ENCODE measurements at regions not wholly inside any gene's neighbourhood (a gene's known extent, or its start where the extent isn't known, plus 50 kb on each side); places are given as distances from the start of the nearest gene placed in this dataset.

DNA sequence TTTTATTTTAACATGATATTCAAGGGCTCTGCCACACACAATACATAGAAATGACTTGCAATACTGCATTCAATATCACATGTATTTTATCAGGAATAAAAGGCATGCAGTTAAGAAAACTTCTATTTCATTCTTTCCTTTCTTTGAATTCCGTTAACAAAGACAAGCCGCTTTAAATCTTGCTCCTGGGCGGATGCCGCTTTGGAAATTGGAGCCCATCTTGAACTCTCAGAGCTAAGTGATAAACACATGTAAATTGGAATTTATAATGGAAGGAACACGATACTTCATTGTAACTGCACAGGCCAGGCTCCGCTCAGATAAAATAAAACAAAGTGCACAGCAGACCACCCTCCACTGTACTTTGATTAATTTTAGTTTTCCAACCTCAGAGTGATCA, 774.5 kb upstream of the COBL start:
- intact Hi-C loops (cut with DNase I), result no loop called here
- DNase-seq, result no peak

DNA sequence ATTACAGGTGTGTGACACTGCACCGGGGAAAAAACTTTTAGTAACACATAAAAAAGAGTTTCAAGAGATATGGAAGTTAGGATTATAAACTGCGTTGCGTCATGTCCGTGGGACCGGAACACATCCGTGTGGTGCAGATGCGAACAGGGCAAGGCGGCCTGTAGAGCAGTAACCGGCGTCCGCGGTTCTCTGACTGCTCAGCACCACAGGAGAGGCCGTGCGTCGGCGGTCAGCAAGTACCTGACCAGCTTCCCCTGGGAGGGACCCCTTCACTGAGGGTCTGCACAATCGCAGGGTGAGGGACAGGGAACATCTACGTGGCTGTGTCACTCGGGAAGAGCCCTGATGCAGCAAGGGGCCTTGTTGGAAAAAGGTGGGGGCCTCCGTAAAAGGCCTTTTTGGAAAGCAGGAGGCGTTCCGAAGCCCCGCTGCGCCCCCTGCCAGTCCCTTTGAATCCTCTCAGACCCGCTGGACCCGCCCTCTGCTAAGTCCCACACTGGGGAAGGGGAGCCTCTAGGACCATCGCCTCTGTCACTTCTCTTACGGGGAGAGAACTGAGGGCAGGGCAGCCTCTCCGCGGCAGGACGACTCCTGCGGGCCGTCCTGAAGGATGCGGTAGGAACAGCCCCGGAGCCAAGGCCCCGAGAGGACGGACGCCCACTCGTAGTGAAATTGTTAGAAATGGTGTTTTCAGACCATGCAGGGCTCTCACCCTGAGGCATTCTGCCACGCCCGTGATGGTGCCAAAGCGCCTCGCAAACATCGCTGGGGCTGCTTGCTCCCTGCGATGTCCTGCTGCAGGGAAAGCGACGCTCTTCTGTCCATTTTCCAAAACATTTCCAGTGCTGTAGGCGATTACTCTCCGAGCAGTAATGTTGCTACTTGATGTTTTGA, 771.6 kb upstream of the COBL start:
- intact Hi-C loops (cut with DNase I), result no loop called here
- peak in 7 of 10 donors; percentile 8 to 90 (median 19) for DNase-seq

DNA sequence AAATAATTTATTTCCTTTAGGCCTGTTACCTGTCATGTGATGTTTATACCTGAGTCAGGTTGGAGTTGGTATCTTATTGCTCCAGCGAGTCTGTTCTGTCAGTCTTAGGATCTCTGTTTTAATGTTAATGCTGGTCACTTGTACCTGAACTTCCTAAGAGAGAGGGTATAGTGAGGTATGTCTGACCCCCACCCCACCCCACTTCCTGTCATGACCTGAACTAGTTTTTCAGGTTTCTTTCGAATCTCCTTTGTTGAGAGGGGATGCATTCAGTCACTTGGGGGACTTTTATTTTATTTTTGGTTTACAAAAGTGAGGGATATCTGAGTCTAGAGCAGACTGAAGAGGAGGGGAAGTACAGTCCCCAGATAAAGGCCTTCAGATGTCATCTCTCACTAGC, 769.0 kb upstream of the COBL start:
- intact Hi-C loops (cut with DNase I), result no loop called here
- DNase-seq, result no peak

DNA sequence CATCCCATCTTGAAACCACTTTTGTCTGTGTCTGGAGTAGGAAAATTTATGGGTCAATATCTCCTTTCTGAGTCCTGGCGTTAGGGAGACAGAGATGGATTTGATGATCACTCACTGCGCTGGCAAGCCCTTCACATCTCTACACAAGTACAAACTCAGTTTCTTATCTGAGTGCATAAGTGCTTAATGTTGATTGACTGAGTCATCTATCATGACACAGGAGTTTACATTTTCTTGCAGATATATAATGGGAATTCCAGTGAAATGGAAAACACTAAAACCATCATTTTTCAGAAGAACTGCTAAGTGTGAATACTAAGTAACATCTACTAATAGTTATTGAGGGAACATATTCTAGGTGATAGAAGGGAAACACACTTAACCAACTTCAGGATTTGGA, 763.9 kb upstream of the COBL start:
- intact Hi-C loops (cut with DNase I), result no loop called here
- DNase-seq, result no peak

DNA sequence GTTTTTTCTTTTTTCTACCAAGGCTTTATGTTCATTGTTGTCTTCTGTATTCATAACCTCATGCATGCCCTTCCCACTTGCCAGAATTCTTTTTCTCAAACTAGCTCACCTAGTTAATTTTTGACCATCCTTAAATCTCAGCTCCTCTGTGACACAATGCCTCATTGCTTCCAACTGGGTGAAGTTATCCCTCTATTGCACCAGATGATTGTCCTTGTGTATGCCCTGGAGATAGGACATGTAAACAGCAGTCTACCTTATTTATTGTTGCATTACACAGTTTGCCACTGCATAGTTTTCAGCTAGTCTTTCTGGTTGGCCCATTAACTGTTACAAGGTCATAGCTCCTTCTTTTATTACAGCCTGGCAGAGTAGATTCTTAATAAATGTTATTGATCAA, 763.1 kb upstream of the COBL start:
- intact Hi-C loops (cut with DNase I), result no loop called here
- no peak for DNase-seq

DNA sequence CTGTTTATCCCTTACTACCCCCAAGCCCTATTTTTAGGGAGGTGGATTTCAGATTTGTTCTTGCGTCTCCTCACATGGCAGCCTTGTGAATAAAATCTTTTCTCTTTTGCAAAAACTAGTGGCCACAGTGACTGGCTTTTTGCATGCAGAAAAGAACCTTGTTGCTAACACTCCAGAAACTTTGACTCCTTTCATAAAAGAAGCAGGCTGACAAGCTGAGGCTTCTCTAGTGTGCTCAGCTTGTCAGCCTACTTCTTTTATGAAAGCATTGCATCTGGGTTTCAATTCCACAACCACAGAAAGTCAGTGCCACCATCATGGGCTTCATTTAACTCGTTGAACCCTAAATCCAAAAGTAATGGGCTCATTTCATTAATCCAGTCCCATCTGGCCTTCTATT, 761.0 kb upstream of the COBL start:
- intact Hi-C loops (cut with DNase I), result no loop called here
- no peak for DNase-seq

DNA sequence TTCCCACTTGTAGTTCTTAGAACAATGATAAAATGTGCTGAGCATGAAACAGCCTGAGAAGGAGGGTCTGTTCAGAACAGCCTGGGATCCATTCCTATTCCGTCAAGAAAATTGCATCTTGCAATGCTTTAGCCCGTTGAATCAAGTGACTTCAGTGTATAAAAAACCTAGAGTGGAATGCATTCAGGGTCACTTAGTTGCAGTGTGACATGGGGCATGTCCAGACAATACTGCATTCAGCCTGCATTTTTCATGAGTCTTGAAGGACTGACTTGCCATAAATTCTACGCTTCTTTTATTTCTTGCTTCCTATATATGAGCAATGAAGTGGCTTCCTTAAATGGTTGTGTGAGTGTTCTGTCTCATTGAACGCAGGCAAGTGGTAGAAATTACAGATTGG, 758.3 kb upstream of the COBL start:
- intact Hi-C loops (cut with DNase I), result no loop called here
- no peak for DNase-seq

DNA sequence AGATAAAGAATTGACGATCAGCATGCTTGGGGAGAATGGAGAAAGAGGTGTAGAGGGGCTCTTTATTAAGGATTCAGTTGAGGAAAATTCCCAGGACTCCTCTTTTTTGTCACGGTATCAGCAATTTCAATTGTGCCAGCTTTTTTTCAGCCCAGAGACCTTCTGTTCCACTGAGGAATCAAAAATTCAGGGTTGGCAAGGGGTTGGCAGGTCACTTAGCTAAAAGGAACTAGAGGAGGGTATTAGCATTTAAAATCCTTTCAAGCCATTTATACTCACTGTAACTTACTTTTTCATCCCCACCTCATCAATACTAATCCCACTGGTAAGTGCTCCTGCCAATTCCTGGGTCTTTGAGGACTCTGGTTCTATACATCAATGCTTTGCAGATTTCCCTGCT, 757.5 kb upstream of the COBL start:
- no peak for DNase-seq
- intact Hi-C loops (cut with DNase I), result no loop called here

DNA sequence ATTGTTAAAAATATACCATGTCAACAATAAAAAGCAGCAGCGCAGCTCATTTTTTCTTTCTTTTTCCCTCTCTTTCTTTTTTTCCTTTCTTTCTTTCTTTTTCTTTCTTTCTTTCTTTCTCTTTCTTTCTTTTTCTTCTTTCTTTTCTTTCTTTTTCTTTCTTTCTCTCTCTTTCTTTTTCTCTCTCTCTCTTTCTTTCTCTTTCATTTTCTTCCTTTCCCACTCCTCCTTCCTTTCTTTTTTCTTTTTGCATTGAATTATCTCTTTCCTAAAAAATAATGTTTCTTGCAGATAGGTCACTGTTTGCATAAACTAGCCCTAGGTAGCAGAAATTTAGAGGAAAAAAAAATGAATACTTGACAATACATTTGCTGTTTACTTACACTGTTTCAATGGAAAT, 755.1 kb upstream of the COBL start:
- intact Hi-C loops (cut with DNase I), result no loop called here
- DNase-seq, result no peak

DNA sequence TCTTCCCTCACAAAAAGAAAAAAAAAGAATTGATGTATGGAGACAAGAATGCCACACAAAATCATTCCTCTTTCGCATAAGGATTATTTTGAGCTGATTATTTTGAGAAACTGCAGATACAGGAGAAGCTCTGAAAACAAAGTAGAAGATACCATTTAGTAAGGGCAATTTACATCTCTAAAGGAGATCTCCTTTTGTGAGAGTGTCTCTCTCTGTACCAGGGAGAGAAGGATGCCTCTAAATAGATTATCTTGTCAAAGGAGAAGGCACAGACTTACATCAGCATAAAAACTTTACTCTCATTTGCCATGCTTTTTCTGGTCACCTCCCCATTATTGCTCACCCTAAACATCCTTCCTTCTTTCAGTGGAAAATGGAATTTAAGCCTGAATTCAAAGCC, 747.9 kb upstream of the COBL start:
- DNase-seq, result no peak
- intact Hi-C loops (cut with DNase I), result no loop called here

DNA sequence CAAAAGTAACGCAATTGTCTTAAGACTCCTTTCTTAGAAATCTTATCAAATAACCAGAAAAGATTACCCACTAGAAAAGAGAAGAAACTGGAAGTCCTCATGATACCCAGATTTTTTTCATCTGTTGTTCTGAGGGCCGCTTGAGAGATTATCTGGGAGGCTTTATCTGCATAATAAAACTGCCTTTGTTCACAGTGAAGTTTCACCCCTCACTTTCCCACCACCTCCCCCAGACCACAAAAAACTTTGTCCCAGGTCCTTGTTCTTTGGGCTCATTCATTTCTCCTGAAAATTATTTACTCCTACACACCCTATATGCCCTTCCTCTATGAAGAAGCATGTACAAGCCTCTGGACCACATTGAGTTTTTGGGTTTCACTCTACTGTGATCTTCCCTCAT, 745.1 kb upstream of the COBL start:
- intact Hi-C loops (cut with DNase I), result no loop called here
- no peak for DNase-seq

DNA sequence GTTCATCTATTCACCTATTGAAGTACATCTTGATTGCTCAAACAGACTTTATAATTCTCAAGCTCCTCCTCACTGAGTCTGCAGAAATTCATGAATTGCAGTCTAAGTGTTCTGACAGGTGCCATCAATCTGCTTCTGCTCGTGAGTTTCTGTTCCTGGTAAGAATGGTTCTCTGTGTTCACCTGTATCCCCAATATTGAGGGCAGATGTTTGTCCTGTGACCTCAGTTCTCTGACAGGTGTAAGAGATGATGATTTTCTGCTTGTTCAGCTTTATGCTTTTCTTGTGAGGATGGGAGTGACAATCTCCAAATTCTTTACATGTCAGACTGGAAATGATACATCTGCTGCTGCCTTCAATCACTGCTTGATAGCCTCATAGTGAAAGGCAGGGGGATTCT, 736.9 kb upstream of the COBL start:
- DNase-seq, result no peak
- intact Hi-C loops (cut with DNase I), result no loop called here

DNA sequence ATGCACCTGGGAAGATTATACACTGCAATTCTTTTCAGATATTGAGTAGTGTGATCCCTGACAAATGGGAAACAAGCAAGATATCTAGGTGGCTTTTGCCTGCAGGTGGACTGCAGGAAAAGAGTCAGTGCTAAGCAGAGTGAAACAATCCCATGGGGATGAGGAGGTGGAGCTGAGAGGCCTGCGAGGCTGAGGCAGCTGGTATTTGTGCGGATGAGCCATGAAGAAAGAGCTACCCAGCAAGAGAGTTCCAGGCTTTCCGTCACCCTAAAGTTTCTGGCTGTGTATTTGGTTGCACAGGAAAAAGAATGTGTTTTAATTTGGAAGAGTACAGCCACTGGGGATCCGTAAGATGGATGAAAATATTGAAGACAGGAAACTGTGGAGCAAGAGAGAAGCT, 714.1 kb upstream of the COBL start:
- no peak for DNase-seq
- intact Hi-C loops (cut with DNase I), result no loop called here

DNA sequence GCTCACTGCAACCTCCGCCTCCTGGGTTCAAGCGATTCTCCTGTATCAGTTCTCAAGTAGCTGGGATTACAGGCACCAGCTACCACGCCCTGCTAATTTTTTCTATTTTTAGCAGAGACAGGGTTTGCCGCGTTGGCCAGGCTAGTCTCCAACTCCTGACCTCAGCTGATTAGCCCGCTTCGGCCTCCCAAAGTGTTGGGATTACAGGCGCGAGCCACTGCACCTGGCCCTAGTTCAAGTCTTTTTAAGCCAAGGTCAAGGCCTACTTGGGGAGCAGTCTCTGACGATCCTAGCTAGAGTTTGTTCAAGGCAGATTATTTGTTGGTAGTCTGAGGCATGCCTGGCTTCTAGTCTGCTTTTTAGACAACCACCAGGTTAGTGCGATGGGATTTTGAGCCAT, 709.5 kb upstream of the COBL start:
- DNase-seq, result no peak
- intact Hi-C loops (cut with DNase I), result no loop called here

DNA sequence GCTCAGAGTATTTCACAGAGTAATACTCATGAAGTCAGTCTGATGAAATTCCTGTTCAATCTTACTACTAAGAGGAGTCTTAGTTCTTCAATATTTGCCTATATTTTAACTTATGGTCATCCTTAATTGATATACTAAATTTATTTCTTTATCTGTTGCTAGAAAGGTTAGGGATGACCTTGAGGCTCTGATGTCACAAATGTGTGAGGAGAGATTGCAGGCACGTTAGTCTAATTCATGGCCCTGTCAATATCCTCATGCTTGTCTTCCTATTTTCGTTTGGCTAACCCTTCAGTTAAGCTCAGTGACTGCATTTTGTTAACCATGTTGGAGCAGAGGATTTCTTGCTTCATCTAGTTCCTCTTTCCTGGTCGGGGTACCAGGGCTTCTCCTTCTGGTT, 704.7 kb upstream of the COBL start:
- DNase-seq, result no peak
- intact Hi-C loops (cut with DNase I), result no loop called here

DNA sequence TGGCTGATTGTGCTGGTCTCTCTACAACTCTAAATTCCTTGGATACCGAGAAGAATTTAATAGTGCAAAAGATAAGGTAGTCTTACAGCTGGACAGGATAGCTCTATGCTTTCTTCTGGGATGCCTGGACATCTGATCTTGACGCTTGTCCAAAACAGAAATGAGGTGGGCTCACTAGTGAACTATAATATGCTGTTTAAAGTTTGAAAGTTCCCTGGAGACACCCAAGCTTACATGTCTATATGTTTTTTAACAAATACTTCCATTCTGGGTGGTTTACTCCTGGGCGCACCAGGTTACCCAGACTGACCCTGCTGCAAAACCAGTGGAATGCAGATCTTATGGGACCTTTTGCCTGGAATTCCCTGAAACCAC, 702.1 kb upstream of the COBL start:
- intact Hi-C loops (cut with DNase I), result no loop called here

DNA sequence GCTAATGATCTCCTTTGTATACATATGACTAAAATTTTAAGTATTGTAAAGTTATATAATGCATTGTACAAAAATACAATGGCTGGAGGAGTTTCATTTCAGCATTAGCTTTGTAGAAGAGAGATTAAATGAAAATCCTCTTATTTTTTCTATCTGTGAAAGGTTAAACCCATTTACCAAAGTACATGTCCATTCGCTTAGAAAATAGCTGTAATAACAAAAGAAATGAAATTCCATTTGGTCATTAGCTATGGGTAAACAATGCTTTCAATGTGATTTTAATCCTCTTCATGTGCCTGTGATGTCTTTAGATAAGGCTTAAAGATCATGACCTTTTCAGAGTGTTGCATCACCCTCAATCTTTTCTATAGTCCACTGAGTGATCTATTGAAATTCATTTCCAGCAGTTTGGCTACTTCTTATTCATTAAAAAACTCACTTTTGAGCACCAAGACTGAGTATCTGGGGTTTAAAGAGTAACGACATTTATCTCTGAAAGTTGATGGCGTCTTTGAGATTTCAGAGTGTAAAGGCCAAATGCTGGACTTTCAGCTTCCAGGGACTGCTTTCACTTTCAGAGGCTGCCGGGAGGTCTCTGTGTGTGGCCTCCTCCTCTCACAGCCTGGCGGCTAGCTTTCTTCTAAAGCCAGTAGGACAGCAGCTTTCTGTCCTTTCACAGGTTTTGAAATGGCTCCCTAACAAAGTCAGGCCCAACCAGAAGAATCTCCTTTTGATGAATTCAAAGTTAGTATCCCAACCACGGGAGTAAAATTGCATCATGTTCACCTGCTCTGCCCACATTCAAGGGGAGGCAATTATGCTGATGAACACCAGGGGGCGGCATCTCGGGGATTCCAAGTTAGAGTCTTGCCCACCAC, 701.4 kb upstream of the COBL start:
- intact Hi-C loops (cut with DNase I), result no loop called here
- peak in 2 of 10 donors; percentile 23 to 35 for DNase-seq

More for the DNA sequence above, 702.1 kb upstream of the COBL start:
- no peak for DNase-seq

DNA sequence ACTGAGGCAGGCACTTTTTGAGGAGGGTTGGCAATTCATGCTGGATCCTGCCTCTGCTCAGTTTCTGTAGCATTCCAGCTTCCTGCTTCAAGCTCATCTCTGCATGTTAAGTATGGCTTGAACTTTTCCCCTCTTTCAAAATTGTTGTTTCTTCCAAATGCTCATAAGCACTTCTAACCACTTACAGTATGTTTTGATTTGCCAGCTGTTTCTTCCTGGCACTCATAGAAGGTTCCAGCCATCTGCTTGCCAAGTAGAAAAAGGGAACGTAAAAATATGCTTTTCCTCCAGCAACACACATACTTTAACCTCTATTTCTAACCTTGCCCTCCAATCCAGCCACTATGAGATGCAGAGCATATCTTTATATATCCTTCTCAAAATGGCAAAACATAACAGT, 692.6 kb upstream of the COBL start:
- DNase-seq, result no peak
- intact Hi-C loops (cut with DNase I), result no loop called here

DNA sequence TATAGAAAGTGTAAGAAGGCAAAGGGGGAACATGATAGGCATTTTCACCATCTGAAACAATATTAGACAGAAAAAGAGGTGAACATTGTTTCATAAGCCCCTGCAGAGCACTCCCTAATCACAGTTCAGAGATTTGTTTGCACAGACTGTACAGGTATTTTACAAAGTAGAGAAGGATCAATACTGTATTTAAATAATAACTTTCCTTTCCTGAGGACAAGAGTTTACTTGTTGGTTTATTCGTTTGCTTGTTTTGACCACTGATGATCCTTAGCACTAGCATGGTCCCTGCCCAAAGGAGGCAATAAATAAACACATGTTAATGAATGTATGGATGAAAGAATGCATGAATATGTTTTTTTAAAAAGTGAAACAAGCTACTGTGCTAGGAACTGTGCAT, 690.1 kb upstream of the COBL start:
- intact Hi-C loops (cut with DNase I), result no loop called here

DNA sequence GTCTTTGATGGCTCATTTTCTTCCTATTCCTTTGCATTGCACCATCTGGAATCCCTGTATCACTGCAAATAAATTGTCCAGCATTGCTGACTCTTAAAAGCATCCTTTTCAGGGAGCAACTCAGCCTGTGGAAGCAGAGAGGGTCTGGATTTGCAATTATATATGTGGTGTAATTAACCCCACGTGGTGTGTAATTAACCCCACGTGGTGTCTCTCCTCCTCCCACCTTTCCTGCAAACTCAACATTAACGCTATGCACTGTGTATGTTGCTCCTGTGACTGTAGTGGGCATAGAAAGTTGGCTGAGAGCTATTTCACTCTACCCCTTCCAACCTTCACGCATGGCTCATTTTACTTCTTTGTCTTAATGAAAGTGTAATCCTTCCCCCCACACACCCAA, 689.0 kb upstream of the COBL start:
- no peak for DNase-seq
- intact Hi-C loops (cut with DNase I), result no loop called here

More for the DNA sequence above, 690.1 kb upstream of the COBL start:
- DNase-seq, result no peak

DNA sequence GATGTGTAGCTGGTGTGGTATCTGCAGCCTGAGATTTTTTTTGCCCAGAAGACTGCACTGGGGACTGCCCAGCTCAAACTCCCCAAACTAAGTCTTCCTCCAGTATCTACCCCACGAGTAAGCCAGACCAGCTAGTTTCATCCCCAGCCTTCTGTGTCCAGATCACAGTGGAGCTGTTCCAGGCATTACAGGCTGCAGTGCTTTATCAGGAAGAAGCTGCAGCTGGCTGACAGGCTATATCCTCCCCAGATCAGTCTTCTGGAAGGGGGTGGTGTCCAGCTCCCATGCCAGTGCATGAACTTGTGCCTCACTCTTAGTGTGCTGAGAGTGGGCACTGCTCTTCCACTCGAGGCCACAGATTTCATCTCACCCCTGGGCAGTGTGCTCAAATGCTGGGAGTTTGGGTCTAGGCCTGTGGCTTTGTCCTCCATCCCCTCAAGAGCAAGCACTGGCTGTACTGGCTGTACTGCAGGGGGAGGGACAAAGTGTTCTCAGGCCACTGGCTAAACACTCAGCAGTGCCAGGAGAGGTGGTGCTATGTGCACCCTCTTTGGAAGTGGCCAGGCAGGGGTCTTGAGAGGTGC, 679.1 kb upstream of the COBL start:
- no peak for DNase-seq
- intact Hi-C loops (cut with DNase I), result no loop called here

DNA sequence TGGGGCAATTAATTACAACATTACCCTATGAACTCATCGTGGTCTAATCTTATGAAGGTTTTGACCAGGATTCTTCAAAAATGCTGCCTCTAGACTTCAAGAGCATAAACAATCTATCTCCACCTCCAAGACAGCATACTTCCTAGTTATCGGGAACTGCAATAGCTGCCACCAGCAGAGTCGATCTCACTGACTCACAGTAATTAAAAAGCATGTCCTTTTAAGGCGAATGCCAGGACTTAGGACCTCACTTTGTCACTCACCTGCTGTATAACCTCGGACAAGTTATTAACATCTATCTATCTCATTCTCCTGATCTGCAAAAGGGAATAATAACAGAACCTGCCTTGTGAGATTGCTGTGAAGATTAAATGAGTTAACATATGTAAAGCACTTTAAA, 666.0 kb upstream of the COBL start:
- DNase-seq, result no peak
- intact Hi-C loops (cut with DNase I), result no loop called here

Measured in posterior cingulate gyrus (tissue), 11 donors.